IMR-90 (cell line): ENCODE measurements at regions not wholly inside any gene's neighbourhood (a gene's known extent, or its start where the extent isn't known, plus 50 kb on each side); places are given as distances from the start of the nearest gene placed in this dataset.

ENCODE experiments used
- CEBPB ChIP-seq: IDR thresholded peaks from 2 replicates; pipeline ENCODE4 v1.6.1; 2012; ENCODE audit warnings: low read depth, low read length, improper control_type of control experiment
- CTCF ChIP-seq: conservative IDR thresholded peaks from 2 replicates; pipeline ENCODE4 v1.5.1; 2012; ENCODE audit warnings: mild to moderate bottlenecking, low read depth, low read length, improper control_type of control experiment

- no peak for TF ChIP-seq CTCF
- TF ChIP-seq CEBPB = no peak
These were observed 60.2 kb downstream of the TLNRD1 start for GRCh38 chr15:81060907-81061306.
